Left cardiac atrium (tissue), 4 donors: ENCODE measurements at regions not wholly inside any gene's neighbourhood (a gene's known extent, or its start where the extent isn't known, plus 50 kb on each side); places are given as distances from the start of the nearest gene placed in this dataset.

ENCODE experiments used
- ATAC-seq, 2 donors: fragments of 200-7000 bp; cut with Tn5 transposase; one replicate each; pipeline ENCODE4 v1.9.1; 2020; ENCODE audit warnings: mild to moderate bottlenecking in 2 of 2, moderate library complexity in 2 of 2
- DNase-seq: peaks from one replicate; pipeline ENCODE4 v3.0.0-alpha.2; 2020
- intact Hi-C, 2 donors: fragments of 100-400 bp; cut with DNase I; formaldehyde crosslinking; loops; one replicate each; pipeline versions ENCODE4 v1.14.1 to v1.15.1; 2022 to 2023
- donor health status: DM: no; HTN: yes; CAD: no.
- donor health status: DM: no; HTN: yes; CAD: no; lungs with severe emphysema.
- donor health status: DM: yes; HTN: yes; CAD: no.
- donor health status: Dilated cardiomyopathy.

DNA sequence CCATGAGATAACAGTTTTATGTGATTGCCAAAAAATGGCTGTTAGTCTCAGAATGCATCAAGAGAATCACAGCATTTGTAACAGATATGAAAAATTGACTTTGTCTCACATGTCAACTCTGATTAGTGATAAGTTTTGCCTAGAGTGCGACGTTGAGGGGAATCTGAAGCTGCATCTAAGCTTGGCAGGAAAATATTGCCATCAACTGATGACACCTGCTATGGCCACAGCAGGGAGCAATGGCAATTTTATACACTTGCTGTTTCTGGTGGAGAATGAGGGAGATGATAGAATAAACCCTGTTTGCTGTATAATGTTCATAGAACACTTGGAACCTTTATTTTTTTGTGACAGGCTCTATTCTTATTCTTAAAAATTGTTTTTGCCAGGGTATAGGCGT is 205.4 kb upstream of the GNPDA2 start:
- no peak for ATAC-seq
- intact Hi-C loops = no loop called here
- no peak for DNase-seq

DNA sequence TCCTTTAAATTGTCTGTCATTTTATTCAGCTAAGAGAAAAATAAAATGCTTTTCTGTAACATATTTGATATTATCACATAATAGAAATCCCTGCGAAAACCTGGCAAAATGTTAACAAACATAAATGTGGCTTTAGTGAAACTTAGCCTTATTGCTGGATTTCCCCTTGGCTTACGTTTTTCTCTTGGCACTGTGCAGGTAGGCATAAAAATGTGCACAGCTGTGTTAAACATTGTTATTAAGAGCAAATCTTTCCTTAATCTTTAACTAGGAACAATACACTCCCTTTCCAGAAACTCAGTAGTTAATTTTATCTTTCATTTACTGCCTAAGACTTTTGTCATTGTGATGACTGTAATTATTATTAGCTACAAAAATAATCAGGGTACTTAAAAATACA is 202.4 kb upstream of the GNPDA2 start:
- intact Hi-C loops = loop anchor here (5.0 to 10.0 kb wide), 4 partner anchors 164 to 1344 kb away; no protein-coding TSS in a partner anchor
- ATAC-seq (no peak), DNase-seq (no peak)

GRCh38 chr4:44927399-44928380 is 201.3 kb upstream of the GNPDA2 start:
- DNase-seq (no peak), ATAC-seq (no peak)
- intact Hi-C loops = loop anchor here (5.0 to 10.0 kb wide), 4 partner anchors 163 to 1345 kb away; no protein-coding TSS in a partner anchor

GRCh38 chr4:44916411-44916810 is 190.1 kb upstream of the GNPDA2 start:
- no peak for DNase-seq
- peak; percentile 44 to 71 for ATAC-seq
- intact Hi-C loops = no loop called here

GRCh38 chr4:44914748-44915147 is 188.4 kb upstream of the GNPDA2 start:
- intact Hi-C loops = no loop called here

DNA sequence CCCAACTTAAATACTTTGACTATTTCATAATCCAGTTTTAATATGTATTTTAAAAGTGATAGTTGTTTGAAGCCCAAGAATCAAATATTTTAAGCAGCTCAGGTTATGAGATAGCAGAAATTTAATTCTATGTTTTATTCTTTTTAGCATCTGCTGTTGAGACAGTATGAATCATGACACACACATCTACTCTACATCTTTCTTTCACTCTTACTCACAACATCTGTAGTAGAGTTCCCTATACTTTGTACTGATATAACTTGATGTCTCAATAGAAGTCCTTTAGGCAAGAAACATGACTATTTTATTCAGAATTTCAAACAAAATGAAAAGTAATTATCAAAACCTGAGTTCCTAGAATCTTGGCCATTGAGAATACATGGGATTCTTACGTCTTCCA is 187.9 kb upstream of the GNPDA2 start:
- ATAC-seq = no peak
- DNase-seq = no peak
- intact Hi-C loops = no loop called here

More at GRCh38 chr4:44914748-44915147, 188.4 kb upstream of the GNPDA2 start:
- no peak for DNase-seq
- ATAC-seq = no peak

- intact Hi-C loops = no loop called here
- ATAC-seq (no peak), DNase-seq (no peak)
Measured at GRCh38 chr4:44912980-44913379, 186.6 kb upstream of the GNPDA2 start.

DNA sequence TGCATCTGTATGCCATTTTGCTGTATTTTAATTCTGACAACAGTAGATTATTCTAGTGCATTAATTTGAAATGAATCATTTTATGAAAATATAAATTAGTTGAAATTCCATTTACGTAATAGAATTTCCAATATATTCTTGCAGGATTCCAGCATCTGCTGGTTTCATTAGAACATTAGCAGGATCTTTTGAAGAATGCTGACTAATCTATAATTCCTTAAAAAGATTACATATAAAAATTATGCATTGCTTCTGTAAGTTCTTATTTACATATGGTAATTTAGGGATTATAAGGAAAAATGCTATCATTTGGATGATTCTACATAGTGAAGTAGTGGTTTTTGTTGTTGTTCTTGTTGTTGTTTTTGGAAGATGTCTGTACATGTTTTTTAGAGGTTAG is 182.2 kb upstream of the GNPDA2 start:
- ATAC-seq (no peak), DNase-seq (no peak)
- intact Hi-C loops = no loop called here

GRCh38 chr4:44872246-44872645 is 145.9 kb upstream of the GNPDA2 start:
- intact Hi-C loops = no loop called here
- ATAC-seq = no peak
- DNase-seq = no peak

- intact Hi-C loops = no loop called here
- ATAC-seq (no peak), DNase-seq (no peak)
Measured at GRCh38 chr4:44871133-44871532, 144.8 kb upstream of the GNPDA2 start.

DNA sequence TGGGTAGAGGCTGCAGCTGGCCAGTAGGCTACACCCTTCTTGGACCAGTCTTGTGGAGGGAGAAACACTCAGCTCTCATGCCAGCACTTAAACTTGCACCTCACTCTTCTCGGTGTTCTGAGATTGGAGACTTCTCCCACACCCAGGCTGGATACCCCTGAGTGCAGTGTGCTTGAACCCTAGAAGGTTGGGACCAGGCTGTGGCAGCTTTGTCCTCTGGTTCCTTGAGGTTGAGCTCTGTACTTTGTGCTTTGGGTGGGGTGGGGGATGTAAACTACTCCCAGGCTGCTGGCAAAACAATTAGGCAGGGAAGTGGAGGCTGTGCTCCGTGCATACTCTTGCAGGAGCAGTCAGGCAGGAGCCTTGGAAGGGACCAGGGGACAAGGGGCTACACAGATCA is 143.6 kb upstream of the GNPDA2 start:
- ATAC-seq = no peak
- intact Hi-C loops = no loop called here
- DNase-seq = no peak

- ATAC-seq (peak; percentile 14 to 30), DNase-seq (no peak)
- intact Hi-C loops = no loop called here
Measured at GRCh38 chr4:44869222-44869882, 143.0 kb upstream of the GNPDA2 start.

DNA sequence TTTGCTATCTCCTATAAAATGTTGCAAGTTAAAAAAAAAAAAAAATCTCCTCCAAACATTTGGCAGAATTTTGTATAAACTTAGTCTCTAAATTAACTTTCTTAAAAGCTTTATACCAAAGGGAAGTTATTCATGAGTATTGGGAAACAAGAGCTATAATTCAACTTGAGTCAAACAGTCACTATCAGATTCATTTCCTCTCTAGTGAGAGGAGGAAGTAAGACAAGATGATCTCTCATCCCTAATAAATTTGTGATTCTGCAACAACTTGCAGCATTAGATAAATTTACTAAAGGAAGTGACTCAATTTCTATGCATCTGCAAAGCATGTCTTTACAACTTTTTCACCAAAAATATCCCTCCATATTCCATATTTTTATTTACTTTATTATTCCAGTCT is 135.4 kb upstream of the GNPDA2 start:
- no peak for ATAC-seq
- intact Hi-C loops = no loop called here
- no peak for DNase-seq

DNA sequence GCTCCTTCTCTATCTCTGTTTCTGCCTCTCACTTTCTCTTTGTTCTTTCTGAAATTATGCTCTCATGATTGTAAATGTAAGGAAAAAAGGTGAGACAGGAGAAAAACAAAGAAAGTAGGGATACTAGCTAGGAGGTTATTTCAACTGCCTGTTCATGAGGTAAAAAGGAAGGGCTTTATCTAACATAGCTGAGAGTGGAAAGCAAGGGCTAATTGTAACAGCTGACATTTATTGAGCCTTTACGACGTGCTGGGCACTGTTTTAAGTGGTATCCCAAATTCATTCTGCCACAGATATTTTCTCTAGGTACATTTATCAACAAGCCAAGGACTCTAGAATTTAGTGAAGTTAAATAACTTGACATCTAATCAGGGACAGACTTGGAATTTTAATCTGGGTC is 133.1 kb upstream of the GNPDA2 start:
- intact Hi-C loops = no loop called here
- no peak for DNase-seq
- no peak for ATAC-seq

- DNase-seq = no peak
- intact Hi-C loops = no loop called here
- ATAC-seq = no peak
Measured at GRCh38 chr4:44848466-44848865, 122.1 kb upstream of the GNPDA2 start.

GRCh38 chr4:44845993-44846392 is 119.6 kb upstream of the GNPDA2 start:
- no peak for DNase-seq
- intact Hi-C loops = no loop called here
- ATAC-seq = peak; percentile 39 to 80

- ATAC-seq (peak; percentile 91), DNase-seq (no peak)
- intact Hi-C loops = no loop called here
Measured at GRCh38 chr4:44845309-44845708, 119.0 kb upstream of the GNPDA2 start.

DNA sequence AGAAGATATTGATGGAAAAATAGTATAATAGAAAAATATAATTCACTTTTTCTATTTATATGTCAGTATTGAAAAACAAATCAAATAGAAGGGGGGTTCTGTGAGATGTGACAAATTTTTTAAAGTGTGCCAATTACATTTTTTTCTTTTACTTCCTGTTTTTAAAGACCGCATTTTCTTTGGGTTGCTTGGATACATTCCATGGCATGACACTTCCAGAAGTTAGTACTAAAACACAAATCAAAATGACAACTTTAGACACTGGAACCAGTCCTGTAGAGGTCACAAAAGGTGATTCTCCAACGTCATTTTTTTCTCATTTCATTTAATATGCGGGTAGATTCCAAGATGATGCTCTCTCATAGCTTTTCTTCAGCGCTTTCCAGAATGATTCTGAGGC is 116.2 kb upstream of the GNPDA2 start:
- intact Hi-C loops = no loop called here
- DNase-seq (no peak), ATAC-seq (no peak)

- ATAC-seq (peak; percentile 90 to 92), DNase-seq (no peak)
- intact Hi-C loops = loop anchor here in 1 of 2 donors (5.0 kb wide), 1 partner anchor 51 kb away; no protein-coding TSS in a partner anchor
Measured at GRCh38 chr4:44817930-44818329, 91.6 kb upstream of the GNPDA2 start.

DNA sequence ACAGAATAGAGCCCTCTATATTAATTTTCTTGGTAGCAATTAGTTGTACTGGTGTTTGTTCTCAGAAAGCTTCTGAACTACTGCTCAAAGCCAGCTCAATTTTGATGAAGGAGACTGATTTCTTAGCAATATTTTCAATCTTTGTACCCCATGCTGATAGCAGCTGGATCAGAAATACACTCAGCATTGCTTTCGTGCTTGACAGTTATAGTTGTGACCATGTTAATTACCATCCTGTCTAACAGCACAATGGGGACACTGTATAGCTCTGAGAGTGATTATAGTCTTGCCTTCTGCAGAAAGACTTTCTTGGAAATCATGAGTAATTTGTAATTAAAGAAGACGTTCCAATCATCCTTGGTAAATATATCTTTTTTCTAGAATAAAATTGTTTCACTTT is 79.7 kb upstream of the GNPDA2 start:
- ATAC-seq = no peak
- intact Hi-C loops = no loop called here
- DNase-seq = no peak
